Body of pancreas (tissue), 4 donors: ENCODE measurements at regions not wholly inside any gene's neighbourhood (a gene's known extent, or its start where the extent isn't known, plus 50 kb on each side); places are given as distances from the start of the nearest gene placed in this dataset.

ENCODE experiments used
- ATAC-seq: fragments of 150-250 bp; one replicate; pipeline ENCODE4 v1.9.1; 2016
- DNase-seq, 4 donors: peaks; one replicate each; pipeline ENCODE4 v3.0.0-alpha.2; 2019
- H3K27ac ChIP-seq, 4 donors: fragments of 200-600 bp; sonication (generic); 1 replicate in 3 of 4; 2 replicates in 1 of 4; pipeline versions ENCODE4 v1.5.1 to v1.6.1; 2016 to 2019; ENCODE audit warnings: mild to moderate bottlenecking in 1 of 4, mixed read lengths in 1 of 4, moderate library complexity in 1 of 4
- H3K27me3 ChIP-seq, 2 donors: fragments of 200-600 bp; sonication (generic); one replicate each; pipeline ENCODE4 v1.6.0; 2016; ENCODE audit warnings: mild to moderate bottlenecking in 1 of 2
- H3K36me3 ChIP-seq, 2 donors: fragments of 200-600 bp; sonication (generic); replicated peaks in 1 of 2; 2 replicates each; pipeline ENCODE4 v1.5.1; 2016; ENCODE audit warnings: low read depth in 2 of 2; ENCODE audit not compliant: insufficient read depth in 1 of 2
- H3K4me1 ChIP-seq: fragments of 200-600 bp; sonication (generic); one replicate; pipeline ENCODE4 v1.6.0; 2016
- H3K4me3 ChIP-seq, 2 donors: fragments of 200-600 bp; sonication (generic); 1 replicate in 1 of 2; 2 replicates in 1 of 2; pipeline ENCODE4 v1.5.1; 2016 to 2019
- H3K9me3 ChIP-seq, 3 donors: fragments of 200-600 bp; sonication (generic); 1 replicate in 2 of 3; 2 replicates in 1 of 3; pipeline ENCODE4 v1.5.1; 2016
- CTCF ChIP-seq, 7 experiments: fragments of 450-650 bp in 4 of 7; fragments of 200-600 bp in 3 of 7; sonication (generic) in 3 of 7; IDR thresholded peaks; one replicate each; pipeline ENCODE4 v1.5.1; 2016 to 2019; ENCODE audit warnings: antibody characterized with exemption in 7 of 7
- POLR2A ChIP-seq, 3 donors: fragments of 450-650 bp; IDR thresholded peaks; one replicate each; pipeline ENCODE4 v1.6.1; 2016; ENCODE audit warnings: antibody characterized with exemption in 3 of 3, mild to moderate bottlenecking in 2 of 3
- WGBS, 2 donors: methylation state at CpG; one replicate each; pipeline ENCODE4 v1.1.5; 2017; 5-methylcytosine and 5-hydroxymethylcytosine counted together
- intact Hi-C: fragments of 100-400 bp; cut with DNase I; formaldehyde crosslinking; loops from one replicate; pipeline ENCODE4 v1.15.1; 2023

- ATAC-seq: no peak
- Histone ChIP-seq H3K27me3 (no peaks in the 10 kb centered on the region), H3K9me3 (no peaks in the 10 kb centered on the region), H3K4me3 (no peak overlapping the region), H3K36me3 (no peaks in the 10 kb centered on the region), H3K27ac (no peak overlapping the region), H3K4me1 (no peaks in the 10 kb centered on the region)
- TF ChIP-seq POLR2A (IDR thresholded peaks at IDR 0.05) (no peak), CTCF (IDR thresholded peaks at IDR 0.05) (no peak)
- WGBS, 2 donors: 29 to 35% methylated on average over 7 of the region's 7 CpGs
- no peak for DNase-seq
- intact Hi-C loops: no loop called here
These were observed 569.4 kb downstream of the CDH26 start for GRCh38 chr20:60527656-60528055.

GRCh38 chr20:60528141-60528540, 569.9 kb downstream of the CDH26 start:
- Histone ChIP-seq H3K27me3 (no peaks in the 10 kb centered on the region), H3K4me3 (no peak overlapping the region), H3K36me3 (no peaks in the 10 kb centered on the region), H3K4me1 (no peaks in the 10 kb centered on the region), H3K27ac (no peak overlapping the region), H3K9me3 (no peaks in the 10 kb centered on the region)
- TF ChIP-seq CTCF (IDR thresholded peaks at IDR 0.05): no peak
- no peak for TF ChIP-seq POLR2A (IDR thresholded peaks at IDR 0.05)
- no peak for ATAC-seq
- intact Hi-C loops: no loop called here
- DNase-seq: no peak
- 49 to 86% methylated on average over 5 of the region's 5 CpGs for WGBS, 2 donors

GRCh38 chr20:60529149-60529548, 570.9 kb downstream of the CDH26 start:
- no peak overlapping the region for H3K4me3 ChIP-seq
- H3K27me3 ChIP-seq: no peaks in the 10 kb centered on the region
- intact Hi-C loops: no loop called here
- no peaks in the 10 kb centered on the region for H3K4me1 ChIP-seq
- no peak for DNase-seq
- no peak overlapping the region for H3K27ac ChIP-seq
- 62 to 67% methylated on average over 5 of the region's 5 CpGs for WGBS, 2 donors
- no peak for ATAC-seq
- H3K36me3 ChIP-seq: no peaks in the 10 kb centered on the region
- H3K9me3 ChIP-seq: no peaks in the 10 kb centered on the region
- TF ChIP-seq CTCF (IDR thresholded peaks at IDR 0.05) (no peak), POLR2A (IDR thresholded peaks at IDR 0.05) (no peak)

DNA sequence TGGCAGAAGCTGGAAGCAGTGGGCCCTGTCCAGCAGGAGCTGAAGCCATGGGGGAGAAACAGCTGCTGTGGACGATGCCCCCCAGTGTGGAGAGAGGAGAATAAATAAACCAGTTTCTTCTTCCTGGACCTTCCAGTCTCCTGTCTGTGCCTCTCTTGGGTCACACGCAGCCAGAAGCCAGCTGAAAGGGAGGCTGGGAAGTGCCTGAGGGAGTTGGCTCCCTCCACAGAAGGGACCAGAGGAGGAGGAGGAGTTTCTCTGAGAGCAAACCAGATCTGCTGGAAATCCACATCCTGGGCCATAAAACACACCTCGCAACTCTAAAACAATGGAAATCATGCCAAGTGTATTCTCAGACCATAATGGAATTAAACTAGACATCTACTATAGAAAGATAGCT, 577.0 kb downstream of the CDH26 start:
- 47 to 53% methylated on average over 3 of the region's 3 CpGs for WGBS, 2 donors
- no peaks in the 10 kb centered on the region for H3K9me3 ChIP-seq
- no peak overlapping the region for H3K27ac ChIP-seq
- no peaks in the 10 kb centered on the region for H3K36me3 ChIP-seq
- no peak overlapping the region for H3K4me3 ChIP-seq
- H3K27me3 ChIP-seq: no peaks in the 10 kb centered on the region
- TF ChIP-seq POLR2A (IDR thresholded peaks at IDR 0.05) (no peak), CTCF (IDR thresholded peaks at IDR 0.05) (no peak)
- intact Hi-C loops: no loop called here
- DNase-seq (no peak), ATAC-seq (no peak)
- H3K4me1 ChIP-seq: no peaks in the 10 kb centered on the region

DNA sequence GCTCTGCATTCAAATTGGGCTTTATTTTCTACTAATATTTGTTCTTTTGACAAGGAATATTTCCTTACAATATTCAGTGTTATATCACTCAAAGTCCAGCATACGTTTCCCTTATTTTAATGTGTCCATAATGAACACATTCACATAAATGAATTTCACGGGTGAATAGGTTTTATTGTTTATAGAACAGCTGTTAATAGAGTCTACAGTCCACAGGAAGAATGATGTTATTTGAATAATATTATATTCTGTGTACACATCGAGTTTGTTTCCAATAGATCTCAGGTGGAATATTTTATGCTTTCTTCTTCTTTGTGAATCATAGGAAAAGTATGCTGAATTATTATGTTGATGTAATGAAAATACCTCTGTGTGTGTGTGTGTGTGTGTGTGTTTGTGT, 582.4 kb downstream of the CDH26 start:
- no peaks in the 10 kb centered on the region for H3K4me1 ChIP-seq
- no peaks in the 10 kb centered on the region for H3K36me3 ChIP-seq
- TF ChIP-seq CTCF (IDR thresholded peaks at IDR 0.05): no peak
- TF ChIP-seq POLR2A (IDR thresholded peaks at IDR 0.05): no peak
- WGBS, 2 donors: 31% methylated on average over 3 of the region's 3 CpGs
- intact Hi-C loops: no loop called here
- H3K27me3 ChIP-seq: no peaks in the 10 kb centered on the region
- H3K9me3 ChIP-seq: no peaks in the 10 kb centered on the region
- H3K27ac ChIP-seq: no peak overlapping the region
- DNase-seq (no peak), ATAC-seq (no peak)
- H3K4me3 ChIP-seq: no peak overlapping the region
